A549 (cell line): ENCODE measurements at regions not wholly inside any gene's neighbourhood (a gene's known extent, or its start where the extent isn't known, plus 50 kb on each side); places are given as distances from the start of the nearest gene placed in this dataset.

Experiments
- ATAC-seq, 2 experiments: fragments of 200-7000 bp in 1 of 2; fragments of >200 bp in 1 of 2; cut with Nextera tagmentation in 1 of 2; cut with Tn5 transposase in 1 of 2; 3 replicates each; pipeline versions ENCODE4 v1.8.0 to v1.9.1; 2018 to 2020; ENCODE audit warnings: mild to moderate bottlenecking in 1 of 2, moderate library complexity in 1 of 2
- CTCF ChIA-PET: fragments of 300-600 bp; sonication (Branson Sonifier 250); formaldehyde crosslinking; extraction: SDS; loops from one replicate; lab custom pipeline; 2021; ENCODE audit warnings: antibody characterized with exemption, inconsistent platforms; lab: Yijun Ruan, JAX
- POLR2A ChIA-PET: fragments of 350-600 bp; formaldehyde crosslinking; extraction: SDS; loops from one replicate; lab custom pipeline; 2021; ENCODE audit warnings: antibody characterized with exemption, inconsistent platforms; lab: Yijun Ruan, JAX
- DNase-seq, 2 experiments: peaks; one replicate each; pipeline versions ENCODE4 v3.0.0 to v3.0.0-alpha.2; 2011 to 2016; ENCODE audit warnings: low read depth in 1 of 2, low spot score in 1 of 2
- FAIRE-seq: peaks from 2 replicates; lab custom pipeline; 2011; peaks lifted over from hg19 to GRCh38; lab: Jason Lieb, UNC
- H3K27ac ChIP-seq, 2 experiments: fragments of >200 bp; sonication (Bioruptor Twin); formaldehyde crosslinking; 3 replicates each; pipeline ENCODE4 v1.5.1; 2016 to 2017
- H3K4me1 ChIP-seq: fragments of >200 bp; sonication (Bioruptor Twin); formaldehyde crosslinking; 3 replicates; pipeline ENCODE4 v1.6.1; 2016
- H3K4me2 ChIP-seq: fragments of >200 bp; sonication (Bioruptor Twin); formaldehyde crosslinking; 3 replicates; pipeline ENCODE4 v1.6.1; 2016
- H3K4me3 ChIP-seq: fragments of >200 bp; sonication (Bioruptor Twin); formaldehyde crosslinking; 3 replicates; pipeline ENCODE4 v1.5.1; 2016
- H3K9me3 ChIP-seq: fragments of >200 bp; sonication (Bioruptor Twin); formaldehyde crosslinking; 3 replicates; pipeline ENCODE4 v1.6.1; 2016
- CBX8 ChIP-seq: fragments of 200-600 bp; sonication (generic); IDR thresholded peaks from 2 replicates; pipeline ENCODE4 v1.6.1; 2016
- EHMT2 ChIP-seq: fragments of 200-600 bp; sonication (generic); IDR thresholded peaks from 2 replicates; pipeline ENCODE4 v1.6.1; 2016; ENCODE audit warnings: antibody characterized with exemption, low read depth, mild to moderate bottlenecking, moderate library complexity
- EP300 ChIP-seq, 2 experiments: fragments of >200 bp; sonication (Bioruptor Twin); formaldehyde crosslinking; IDR thresholded peaks; 2 replicates in 1 of 2; 3 replicates in 1 of 2; pipeline ENCODE4 v1.6.1; 2016 to 2017
- ESRRA ChIP-seq: fragments of 150-350 bp; IDR thresholded peaks from 2 replicates; pipeline ENCODE4 v1.6.1; 2014; ENCODE audit warnings: mild to moderate bottlenecking, low read length, borderline replicate concordance
- FOSB ChIP-seq: fragments of 250-450 bp; sonication (Bioruptor Pico); IDR thresholded peaks from 2 replicates; pipeline ENCODE4 v1.5.0; 2020; ENCODE audit warnings: mild to moderate bottlenecking, moderate library complexity
- GATA3 ChIP-seq: IDR thresholded peaks from 2 replicates; pipeline ENCODE4 v1.6.1; 2012; ENCODE audit warnings: borderline replicate concordance
- HOXB5 ChIP-seq: fragments of 250-450 bp; sonication (Bioruptor Pico); IDR thresholded peaks from 2 replicates; pipeline ENCODE4 v1.5.0; 2020; ENCODE audit warnings: mild to moderate bottlenecking, moderate library complexity
- MAFK ChIP-seq: fragments of 450-650 bp; IDR thresholded peaks from 2 replicates; pipeline ENCODE4 v1.6.1; 2014; ENCODE audit not compliant: partially characterized antibody
- MYC ChIP-seq: IDR thresholded peaks from 2 replicates; pipeline ENCODE4 v1.6.1; 2012; ENCODE audit warnings: mild to moderate bottlenecking, inconsistent platforms, low read length, improper control_type of control experiment, borderline replicate concordance
- POLR2A ChIP-seq: IDR thresholded peaks from 2 replicates; pipeline ENCODE4 v1.6.1; 2012; ENCODE audit warnings: mild to moderate bottlenecking, low read length
- POLR2AphosphoS2 ChIP-seq: conservative IDR thresholded peaks from 2 replicates; pipeline ENCODE4 v1.6.1; 2012; ENCODE audit warnings: low read length, improper control_type of control experiment, inconsistent platforms
- RCOR1 ChIP-seq: fragments of 150-350 bp; IDR thresholded peaks from 2 replicates; pipeline ENCODE4 v1.6.1; 2014; ENCODE audit warnings: antibody characterized with exemption, low read length, low read depth
- RNF2 ChIP-seq: fragments of 200-600 bp; sonication (generic); IDR thresholded peaks from 2 replicates; pipeline ENCODE4 v1.6.1; 2016; ENCODE audit warnings: low read depth, mild to moderate bottlenecking, antibody characterized with exemption, moderate library complexity, borderline replicate concordance
- TFCP2L1 ChIP-seq: fragments of 250-450 bp; sonication (Bioruptor Pico); IDR thresholded peaks from 2 replicates; pipeline ENCODE4 v1.5.0; 2021; ENCODE audit warnings: mild to moderate bottlenecking
- TP53 ChIP-seq: fragments of 250-450 bp; sonication (Bioruptor Pico); IDR thresholded peaks from 2 replicates; pipeline ENCODE4 v1.5.0; 2021; ENCODE audit warnings: mild to moderate bottlenecking, moderate library complexity
- ZC3H11A ChIP-seq: fragments of 450-650 bp; IDR thresholded peaks from 2 replicates; pipeline ENCODE4 v1.6.1; 2014; ENCODE audit warnings: antibody characterized with exemption, mild to moderate bottlenecking
- WGBS: methylation state at CpG from one replicate; pipeline ENCODE4 v1.1.6; 2017; ENCODE audit errors: missing lambda C conversion rate; 5-methylcytosine and 5-hydroxymethylcytosine counted together
- TF ChIP-seq, protein P1 (sequence below): fragments of >200 bp; sonication (Bioruptor Twin); formaldehyde crosslinking; IDR thresholded peaks from 2 replicates; pipeline ENCODE4 v1.6.1; 2016
- TF ChIP-seq, protein P2 (sequence below): fragments of 250-450 bp; sonication (Bioruptor Pico); IDR thresholded peaks from 2 replicates; pipeline ENCODE4 v1.5.0; 2020; ENCODE audit warnings: low read depth, mild to moderate bottlenecking, moderate library complexity
- TF ChIP-seq, protein P3 (sequence below): IDR thresholded peaks from 2 replicates; pipeline ENCODE4 v1.6.1; 2012

DNA sequence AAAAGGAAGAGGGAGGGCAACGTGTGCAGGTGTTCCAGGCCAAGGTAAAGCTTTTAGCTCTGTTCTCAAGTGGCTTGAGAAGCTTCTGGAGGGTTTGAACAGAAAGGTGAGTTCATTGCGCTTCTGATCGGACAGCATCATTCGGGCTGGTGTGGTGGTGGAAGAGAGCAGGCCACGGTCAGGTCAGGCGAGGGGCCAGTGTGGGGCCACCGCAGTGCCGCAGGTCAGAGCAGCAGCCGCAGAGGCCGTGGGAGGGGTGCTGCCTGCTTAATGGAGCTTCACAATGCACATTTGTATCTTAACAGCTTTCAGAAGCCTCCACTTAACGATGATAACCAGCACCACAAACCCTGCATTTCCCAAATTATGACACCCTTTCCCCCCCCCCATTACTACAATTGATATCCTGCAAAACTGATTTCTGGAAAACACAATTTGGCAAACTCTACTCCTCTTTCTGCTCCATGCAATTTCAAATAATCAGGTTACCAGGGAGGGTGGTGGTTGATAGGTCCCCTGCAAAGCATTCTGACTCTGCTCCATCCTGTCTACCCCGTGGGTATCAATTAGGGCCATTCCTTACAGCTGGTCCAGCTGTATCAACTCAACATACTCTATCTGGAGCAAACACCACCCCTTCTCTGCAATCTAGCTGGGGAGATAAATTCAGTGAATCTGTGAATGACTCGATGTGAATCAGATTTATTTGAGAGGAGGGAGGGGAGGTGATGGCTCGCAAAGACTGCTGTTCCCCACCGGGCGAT is 162.9 kb downstream of the ACTR3B start (continued):
- TF ChIP-seq, protein P1, sequence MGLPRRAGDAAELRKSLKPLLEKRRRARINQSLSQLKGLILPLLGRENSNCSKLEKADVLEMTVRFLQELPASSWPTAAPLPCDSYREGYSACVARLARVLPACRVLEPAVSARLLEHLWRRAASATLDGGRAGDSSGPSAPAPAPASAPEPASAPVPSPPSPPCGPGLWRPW, result no peak
- TF ChIP-seq HOXB5 (CRISPR knock-in tag) (no peak), RCOR1 (no peak), CBX8 (no peak), ZC3H11A (no peak), POLR2AphosphoS2 (no peak)
- TF ChIP-seq, protein P2, sequence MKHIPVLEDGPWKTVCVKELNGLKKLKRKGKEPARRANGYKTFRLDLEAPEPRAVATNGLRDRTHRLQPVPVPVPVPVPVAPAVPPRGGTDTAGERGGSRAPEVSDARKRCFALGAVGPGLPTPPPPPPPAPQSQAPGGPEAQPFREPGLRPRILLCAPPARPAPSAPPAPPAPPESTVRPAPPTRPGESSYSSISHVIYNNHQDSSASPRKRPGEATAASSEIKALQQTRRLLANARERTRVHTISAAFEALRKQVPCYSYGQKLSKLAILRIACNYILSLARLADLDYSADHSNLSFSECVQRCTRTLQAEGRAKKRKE, result no peak

DNA sequence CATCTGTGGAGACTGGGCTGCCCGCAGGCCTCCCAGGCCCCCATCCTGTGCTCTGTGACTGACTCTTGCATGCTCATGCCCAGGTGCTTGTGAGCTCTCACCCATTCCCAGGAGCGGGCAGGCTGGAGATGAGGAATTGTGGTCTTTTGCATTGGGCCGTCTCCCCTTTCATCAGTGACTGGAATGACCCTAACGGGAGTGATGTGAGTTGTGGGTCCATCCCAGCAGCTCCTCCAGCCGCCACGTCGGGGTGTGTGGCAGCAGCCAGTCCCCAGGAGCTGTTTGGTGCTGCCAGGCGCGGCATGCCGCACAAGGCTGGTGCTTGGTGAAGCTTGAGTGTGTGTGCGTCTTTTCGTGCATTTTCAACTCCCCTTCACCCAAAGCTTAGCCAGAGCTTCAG is 164.2 kb downstream of the ACTR3B start:
- DNase-seq (no peak), ATAC-seq (peak in 1 of 2 experiments; percentile 20; a peak in 1 of 6 replicates), FAIRE-seq (no peak)
- no peak overlapping the region for H3K27ac ChIP-seq
- CTCF ChIA-PET, result interaction anchor here (0.5 to 1.4 kb wide), 4 partner anchors 12 to 535 kb away, joined by 3 to 4 read pairs (median 3); no protein-coding TSS in a partner anchor
- POLR2A ChIA-PET, result no interaction called here
- no peak overlapping the region for H3K4me2 ChIP-seq
- no peaks in the 10 kb centered on the region for H3K4me1 ChIP-seq
- TF ChIP-seq POLR2A (no peak), FOSB (no peak), EP300 (IDR thresholded peaks at IDR 0.05) (no peak)
- TF ChIP-seq, protein P3, sequence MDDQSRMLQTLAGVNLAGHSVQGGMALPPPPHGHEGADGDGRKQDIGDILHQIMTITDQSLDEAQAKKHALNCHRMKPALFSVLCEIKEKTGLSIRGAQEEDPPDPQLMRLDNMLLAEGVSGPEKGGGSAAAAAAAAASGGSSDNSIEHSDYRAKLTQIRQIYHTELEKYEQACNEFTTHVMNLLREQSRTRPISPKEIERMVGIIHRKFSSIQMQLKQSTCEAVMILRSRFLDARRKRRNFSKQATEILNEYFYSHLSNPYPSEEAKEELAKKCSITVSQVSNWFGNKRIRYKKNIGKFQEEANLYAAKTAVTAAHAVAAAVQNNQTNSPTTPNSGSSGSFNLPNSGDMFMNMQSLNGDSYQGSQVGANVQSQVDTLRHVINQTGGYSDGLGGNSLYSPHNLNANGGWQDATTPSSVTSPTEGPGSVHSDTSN, result no peak
- WGBS, result 24% methylated on average over 3 of the region's 12 CpGs
- H3K9me3 ChIP-seq, result no peaks in the 10 kb centered on the region
- H3K4me3 ChIP-seq, result no peak overlapping the region

DNA sequence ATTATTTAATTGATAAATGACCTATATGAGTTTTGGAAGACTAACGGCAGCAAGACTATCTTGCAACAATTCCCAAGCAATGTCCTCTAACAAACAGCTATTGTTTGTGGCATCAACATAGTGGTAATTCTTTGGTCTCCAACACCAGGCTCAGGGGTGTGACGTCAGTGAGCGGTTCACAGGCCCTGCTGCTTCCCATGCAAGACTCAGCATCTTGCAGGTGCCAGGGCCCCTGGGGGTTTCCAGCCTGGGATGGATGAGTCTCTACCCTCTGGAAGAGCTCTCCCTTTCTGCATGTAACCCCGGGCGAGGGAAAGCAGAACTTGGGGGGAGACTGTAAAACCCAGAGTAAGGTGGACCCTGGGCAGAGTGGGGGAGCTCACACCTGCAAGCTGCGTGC is 164.7 kb downstream of the ACTR3B start:
- ATAC-seq, result no peak
- no peak for DNase-seq
- TF ChIP-seq GATA3, result no peak
- no peak for TF ChIP-seq RNF2
- TF ChIP-seq MYC, result no peak
- TF ChIP-seq, protein P3, result no peak
- TF ChIP-seq MAFK, result no peak
- no peak for TF ChIP-seq HOXB5 (CRISPR knock-in tag)
- no peak for TF ChIP-seq FOSB
- TF ChIP-seq EHMT2, result no peak
- no peak for TF ChIP-seq TP53 (CRISPR knock-in tag)
- TF ChIP-seq ESRRA, result no peak
- TF ChIP-seq POLR2A, result no peak
- TF ChIP-seq TFCP2L1 (CRISPR knock-in tag), result no peak
- TF ChIP-seq, all 56 proteins: peak for 0
- H3K4me2 ChIP-seq, result no peak overlapping the region
- no peaks in the 10 kb centered on the region for H3K9me3 ChIP-seq
- WGBS, result 22% methylated on average over 6 of the region's 6 CpGs
- no peak for FAIRE-seq
- H3K27ac ChIP-seq, result no peak overlapping the region
- H3K4me1 ChIP-seq, result no peaks in the 10 kb centered on the region
- POLR2A ChIA-PET, result no interaction called here
- no peak overlapping the region for H3K4me3 ChIP-seq
- CTCF ChIA-PET, result interaction anchor here (0.7 to 1.4 kb wide), 2 partner anchors 11 to 64 kb away, joined by 3 to 4 read pairs; no protein-coding TSS in a partner anchor
